Skin epidermis (tissue), 12 donors: ENCODE measurements at regions not wholly inside any gene's neighbourhood (a gene's known extent, or its start where the extent isn't known, plus 50 kb on each side); places are given as distances from the start of the nearest gene placed in this dataset.

Experiments
- H3K27ac ChIP-seq, 21 experiments: fragments of 200-600 bp; sonication (generic) in 11 of 21; one replicate each; pipeline ENCODE4 v1.5.0; 2020; ENCODE audit warnings: mild to moderate bottlenecking in 3 of 21, inconsistent platforms in 2 of 21, moderate library complexity in 2 of 21
- H3K4me3 ChIP-seq, 7 experiments: fragments of 200-600 bp; sonication (generic) in 2 of 7; one replicate each; pipeline ENCODE4 v1.5.0; 2020; ENCODE audit warnings: inconsistent platforms in 2 of 7, mild to moderate bottlenecking in 2 of 7, moderate library complexity in 1 of 7

DNA sequence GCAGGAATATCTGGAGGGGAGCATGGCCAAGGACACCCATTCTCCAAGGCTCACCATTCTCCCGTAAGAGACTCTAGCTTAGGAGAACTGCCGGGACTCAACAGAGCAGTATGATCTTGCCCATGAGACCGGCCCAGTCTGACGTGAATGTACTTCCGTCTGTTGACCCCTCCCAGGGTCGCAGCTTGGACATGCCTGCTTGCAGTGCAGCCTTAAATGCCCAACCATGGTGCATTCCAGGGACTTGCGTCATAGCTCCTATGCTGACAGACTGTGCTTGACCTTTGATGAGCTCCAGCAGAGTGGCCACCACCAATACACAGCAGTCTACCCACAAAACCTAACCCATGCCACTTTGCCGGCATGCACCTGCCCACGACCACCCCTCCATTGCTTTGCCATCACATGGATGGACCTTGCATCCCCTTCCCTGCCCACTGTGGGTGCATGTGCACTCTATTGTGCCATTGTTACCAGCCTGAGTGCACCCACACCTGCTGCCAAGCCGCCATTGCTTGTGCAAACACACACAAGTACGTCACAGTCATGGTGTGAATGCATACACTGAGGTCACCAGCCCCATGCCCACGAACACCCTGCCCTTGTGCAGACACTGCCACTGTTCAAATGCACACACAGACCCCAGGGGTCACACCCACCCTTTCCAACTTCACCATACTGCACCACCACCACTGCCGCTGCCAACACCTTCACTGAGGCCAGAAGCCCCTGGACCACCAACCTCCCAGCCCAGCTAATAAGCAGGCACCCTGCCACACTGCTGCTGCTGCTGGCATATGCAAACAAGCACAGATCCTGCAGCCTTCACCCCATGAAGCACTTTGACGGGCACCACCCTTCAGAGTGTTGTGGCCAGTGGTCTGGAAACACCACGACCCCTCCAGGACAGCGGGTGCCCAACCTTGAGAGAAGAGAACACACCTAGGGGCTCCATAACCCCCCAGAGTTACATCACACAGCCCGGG lies 1141.3 kb downstream of the BRINP3 start:
- Histone ChIP-seq H3K4me3 (no peak overlapping the region), H3K27ac (no peak overlapping the region)

DNA sequence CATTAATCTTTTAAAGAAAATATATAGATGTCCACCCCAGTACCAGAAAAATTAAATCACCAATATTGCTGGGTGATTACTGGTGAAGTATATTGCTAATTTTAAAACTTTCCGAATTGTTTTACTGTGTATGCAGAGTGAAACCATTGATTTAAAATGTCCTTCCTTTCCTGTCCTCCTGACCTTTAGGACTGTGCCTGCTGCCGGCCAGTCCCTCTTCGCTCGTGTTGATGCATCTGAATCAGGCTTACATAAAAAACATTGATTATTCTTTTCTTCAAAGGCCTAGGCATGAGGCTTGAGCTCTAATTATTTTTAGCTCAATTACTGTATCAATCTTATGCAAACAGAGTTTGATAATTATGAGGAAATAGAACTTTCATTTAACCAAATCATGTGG lies 1128.1 kb downstream of the BRINP3 start:
- Histone ChIP-seq H3K4me3 (no peak overlapping the region), H3K27ac (no peak overlapping the region)

DNA sequence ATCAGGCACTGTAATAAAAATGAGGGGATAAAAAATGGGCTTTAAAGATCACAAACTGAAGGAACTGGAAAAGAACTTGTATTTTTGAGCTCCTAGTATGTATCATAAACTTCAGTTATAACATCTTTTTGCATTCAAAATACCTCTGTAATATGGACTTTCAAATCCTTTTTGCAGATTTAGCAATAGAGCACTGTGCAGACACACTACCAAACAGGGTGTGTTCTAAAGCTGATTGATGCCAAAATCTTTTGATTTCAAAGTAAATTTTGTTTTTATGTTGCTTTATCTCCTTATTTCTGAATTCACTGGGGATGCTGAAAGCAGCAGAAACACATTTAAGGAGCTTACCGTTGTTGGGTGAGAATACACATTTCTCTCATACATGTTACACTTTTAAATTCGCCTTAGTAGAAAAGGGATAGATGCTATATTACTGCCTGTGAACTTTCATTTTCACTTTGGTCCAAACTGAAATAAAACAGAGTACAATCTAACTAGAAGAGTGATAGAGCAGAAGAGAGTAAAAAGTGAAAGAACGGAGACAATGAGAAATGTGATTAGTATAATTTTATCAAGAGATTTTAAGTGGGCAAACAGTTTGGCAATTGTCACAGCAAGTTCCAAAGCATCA lies 1126.6 kb downstream of the BRINP3 start:
- no peak overlapping the region for H3K27ac ChIP-seq
- no peak overlapping the region for H3K4me3 ChIP-seq

DNA sequence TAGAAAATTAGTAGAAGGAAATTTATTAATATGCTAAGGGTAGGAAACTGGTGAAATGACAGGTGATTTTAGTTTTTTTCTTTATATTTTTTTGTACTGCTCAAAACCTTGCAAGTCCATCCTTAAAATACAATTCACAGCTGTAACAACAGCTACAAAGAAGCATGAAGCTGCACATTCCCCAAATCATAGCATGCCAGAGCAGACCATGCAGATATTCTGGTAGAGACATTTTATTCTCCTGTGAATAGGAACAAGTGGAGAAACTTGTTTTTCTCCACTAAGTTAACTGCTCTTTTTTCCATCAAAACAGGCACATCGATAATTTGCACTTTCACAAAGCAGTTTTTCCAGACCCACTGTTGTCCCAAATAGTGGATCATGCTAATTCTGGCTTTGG lies 1125.7 kb downstream of the BRINP3 start:
- Histone ChIP-seq H3K27ac (no peak overlapping the region), H3K4me3 (no peak overlapping the region)

DNA sequence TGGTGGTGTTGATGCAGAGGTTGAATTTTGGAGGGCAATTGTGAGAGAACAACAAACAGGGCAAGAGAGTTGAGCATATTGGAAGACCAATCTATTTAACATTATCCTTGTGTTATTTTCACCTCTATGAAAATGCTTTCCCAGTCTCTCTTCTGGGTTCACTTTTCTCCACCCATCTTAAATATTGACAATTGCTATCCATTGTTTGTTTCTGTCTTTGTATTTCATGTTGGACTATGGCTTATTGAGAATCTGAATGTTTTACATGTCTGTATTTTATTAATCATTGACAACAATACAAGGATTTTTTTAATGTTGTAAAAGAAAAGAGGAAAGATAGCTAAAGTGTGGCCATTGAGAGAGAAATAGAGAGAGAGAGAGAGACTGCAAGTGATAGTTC lies 1121.5 kb downstream of the BRINP3 start:
- no peak overlapping the region for H3K4me3 ChIP-seq

DNA sequence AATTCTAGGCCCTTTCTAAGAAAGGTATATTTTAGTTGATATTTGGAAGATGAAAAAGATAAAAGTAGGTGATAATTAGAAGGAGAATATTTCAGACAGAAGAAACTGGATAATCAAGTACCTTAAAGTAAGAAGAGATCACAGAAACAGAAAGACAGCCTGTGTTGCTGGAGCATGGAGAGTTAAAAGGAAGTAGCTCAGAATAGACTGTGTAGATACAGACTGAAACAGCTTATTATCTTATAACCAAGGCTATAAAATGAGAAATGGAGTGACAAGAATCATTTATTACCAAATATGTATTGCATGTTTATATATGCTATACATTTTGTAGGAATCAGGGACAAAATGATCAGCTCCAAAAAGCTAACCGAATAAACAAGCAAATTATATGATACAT lies 1120.3 kb downstream of the BRINP3 start:
- H3K27ac ChIP-seq: no peak overlapping the region
- H3K4me3 ChIP-seq: no peak overlapping the region

More for the DNA sequence above, 1121.5 kb downstream of the BRINP3 start:
- no peak overlapping the region for H3K27ac ChIP-seq

DNA sequence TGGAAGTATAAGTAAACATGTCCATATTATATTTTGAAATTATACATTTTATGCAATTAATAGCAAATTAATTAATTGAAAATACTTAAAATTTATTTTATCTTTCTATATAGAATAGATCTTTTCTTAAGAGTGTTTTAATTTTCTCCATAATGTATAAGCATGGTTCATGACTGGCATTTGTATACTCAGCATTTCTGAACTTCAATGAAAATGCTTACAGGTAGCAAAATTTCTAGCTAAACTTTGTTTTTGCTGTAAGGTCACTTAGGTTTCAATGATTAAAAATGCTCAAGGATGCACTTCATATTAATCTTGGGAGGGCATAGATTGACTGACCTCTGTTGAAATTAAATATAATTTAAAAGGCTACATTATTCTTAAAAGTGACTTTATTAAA lies 1108.1 kb downstream of the BRINP3 start:
- H3K4me3 ChIP-seq: no peak overlapping the region
- no peak overlapping the region for H3K27ac ChIP-seq

DNA sequence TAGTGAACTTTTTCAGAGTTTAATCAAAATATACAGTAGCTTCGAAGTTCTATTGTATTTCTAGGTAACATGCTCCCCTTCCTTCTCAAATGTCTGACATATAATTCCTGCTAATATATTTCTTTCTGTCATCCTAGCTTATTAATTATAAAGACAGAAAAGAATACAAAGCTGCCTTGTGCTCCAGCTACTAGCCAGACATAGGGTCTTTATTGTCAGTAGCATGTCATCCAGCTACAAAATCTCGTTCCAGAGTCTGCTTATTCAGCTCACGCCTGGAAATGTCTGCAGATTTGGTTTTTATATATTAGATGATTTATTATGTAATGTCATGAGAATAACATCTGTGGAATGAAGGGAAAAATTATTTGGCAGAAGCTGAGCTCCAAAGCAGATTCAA lies 1102.8 kb downstream of the BRINP3 start:
- no peak overlapping the region for H3K27ac ChIP-seq
- no peak overlapping the region for H3K4me3 ChIP-seq

DNA sequence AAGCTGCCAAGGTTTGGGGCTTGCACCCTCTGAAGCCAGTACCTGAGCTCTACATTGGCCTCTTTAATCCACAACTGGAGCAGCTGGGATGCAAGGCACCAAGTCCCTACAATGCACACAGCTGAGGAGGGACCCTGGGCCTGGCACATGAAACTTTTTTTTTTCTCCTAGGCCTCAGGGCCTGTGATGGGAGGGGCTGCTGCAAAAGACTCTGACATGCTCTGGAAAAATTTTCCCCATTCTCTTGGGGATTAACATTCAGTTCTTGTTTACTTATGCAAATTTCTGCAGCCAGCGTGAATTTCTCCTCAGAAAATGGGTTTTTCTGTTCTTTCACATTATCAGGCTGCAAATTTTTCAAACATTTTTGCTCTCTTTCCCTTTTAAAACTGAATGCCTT lies 1072.2 kb downstream of the BRINP3 start:
- H3K4me3 ChIP-seq: no peak overlapping the region

DNA sequence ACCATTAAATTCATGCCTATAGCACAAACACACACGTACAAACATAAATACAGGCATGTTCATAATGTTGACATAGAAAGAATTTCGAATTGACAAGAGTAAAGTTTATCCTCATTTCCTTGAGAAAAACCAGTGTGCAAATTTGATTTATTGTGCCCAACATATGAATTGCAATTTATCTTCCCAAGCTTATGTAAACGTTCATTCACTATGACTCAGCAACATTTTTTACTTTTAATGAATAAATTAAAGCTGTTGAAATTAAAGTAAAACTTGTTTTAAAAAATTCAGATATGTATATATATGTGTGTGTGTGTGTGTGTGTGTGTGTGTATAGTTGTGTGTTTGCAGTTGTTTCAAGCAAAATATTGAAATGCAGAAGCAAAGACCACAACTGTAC lies 1067.9 kb downstream of the BRINP3 start:
- Histone ChIP-seq H3K4me3 (no peak overlapping the region), H3K27ac (no peak overlapping the region)

More for the DNA sequence above, 1072.2 kb downstream of the BRINP3 start:
- H3K27ac ChIP-seq: no peak overlapping the region

DNA sequence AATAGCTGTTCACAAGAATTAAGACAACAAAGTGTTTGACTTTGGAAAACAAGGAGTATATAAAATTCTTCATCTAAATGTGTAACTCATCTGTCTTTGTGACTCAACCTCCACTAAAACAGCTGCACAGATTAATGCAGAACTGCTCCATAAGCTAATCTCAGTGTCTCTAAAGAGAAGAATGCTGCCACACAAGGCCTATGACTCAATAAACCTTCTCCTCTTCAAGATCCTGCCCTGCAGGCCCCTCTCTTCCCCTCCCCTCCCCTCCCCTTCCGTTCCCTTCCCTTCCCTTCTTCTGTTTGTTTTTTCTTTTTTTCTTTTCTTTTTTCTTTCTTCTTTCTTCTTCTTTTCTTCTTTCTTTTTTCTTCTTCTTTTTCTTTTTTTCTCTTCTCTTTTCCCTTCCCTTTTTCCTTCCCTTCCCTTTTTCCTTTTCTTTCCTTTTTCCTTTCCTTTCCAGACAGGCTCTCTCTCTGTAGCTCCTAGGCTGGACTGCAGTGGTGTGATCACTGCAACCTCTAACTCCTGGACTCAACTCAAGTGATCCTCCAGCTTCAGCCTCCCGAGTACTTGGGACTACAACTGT lies 1052.8 kb downstream of the BRINP3 start:
- no peak overlapping the region for H3K4me3 ChIP-seq
- H3K27ac ChIP-seq: no peak overlapping the region

DNA sequence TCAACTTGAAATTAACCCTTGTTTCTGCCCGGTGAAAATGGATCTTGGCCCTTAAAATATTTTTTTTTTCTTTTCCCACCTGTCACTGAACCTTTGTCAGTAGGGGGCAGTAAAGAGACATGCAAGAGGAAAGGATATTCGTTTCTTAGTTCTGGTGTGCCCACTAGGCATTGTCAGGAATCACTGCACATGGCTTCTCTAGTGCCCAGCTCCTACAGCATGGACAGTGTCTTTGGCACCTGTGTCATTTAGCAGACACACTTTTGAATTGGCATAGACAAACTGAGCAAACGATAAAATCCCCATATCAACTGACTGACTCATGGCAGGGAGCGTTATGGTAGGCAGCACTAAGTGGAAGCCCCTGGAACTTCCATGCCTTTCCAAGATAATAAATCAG lies 1048.1 kb downstream of the BRINP3 start:
- no peak overlapping the region for H3K4me3 ChIP-seq

DNA sequence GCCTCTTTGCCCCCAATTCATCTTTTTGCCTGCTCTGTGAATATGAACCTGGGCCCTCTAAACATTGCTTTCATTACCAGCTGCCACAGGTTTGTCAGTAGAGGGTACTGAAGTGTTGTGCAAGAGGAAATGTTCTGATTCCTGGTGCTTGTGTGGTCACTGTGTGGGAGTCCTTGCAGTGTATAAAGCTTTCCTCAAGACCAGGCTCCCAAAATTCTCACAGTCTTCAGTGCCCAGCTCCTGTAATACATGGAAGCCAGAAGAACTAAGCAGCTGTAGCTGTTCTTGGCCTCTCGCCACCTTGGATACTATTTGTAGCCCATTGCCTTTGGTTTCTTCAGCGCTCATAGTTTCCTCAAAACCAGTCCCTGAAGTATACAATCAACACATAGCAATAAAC lies 1046.2 kb downstream of the BRINP3 start:
- Histone ChIP-seq H3K4me3 (no peak overlapping the region), H3K27ac (no peak overlapping the region)

More for the DNA sequence above, 1048.1 kb downstream of the BRINP3 start:
- no peak overlapping the region for H3K27ac ChIP-seq

DNA sequence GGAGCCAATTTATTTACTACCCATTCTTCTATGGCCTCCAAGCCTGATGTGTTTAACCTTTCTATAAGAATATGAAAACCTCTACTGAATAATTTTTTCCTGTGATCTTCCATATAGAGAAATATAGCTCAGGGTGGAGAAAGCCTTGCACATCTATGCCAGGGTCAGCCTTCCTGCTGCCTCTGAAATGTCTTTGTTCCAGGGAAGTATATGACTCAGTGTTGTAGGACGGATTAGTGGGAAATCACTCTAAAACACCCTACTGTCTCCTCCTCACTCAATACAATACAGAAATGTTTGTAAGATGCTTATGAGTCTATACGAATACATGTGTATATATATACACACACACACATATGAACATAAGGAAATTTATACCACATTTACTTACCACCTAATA lies 1044.9 kb downstream of the BRINP3 start:
- no peak overlapping the region for H3K27ac ChIP-seq
- H3K4me3 ChIP-seq: no peak overlapping the region

DNA sequence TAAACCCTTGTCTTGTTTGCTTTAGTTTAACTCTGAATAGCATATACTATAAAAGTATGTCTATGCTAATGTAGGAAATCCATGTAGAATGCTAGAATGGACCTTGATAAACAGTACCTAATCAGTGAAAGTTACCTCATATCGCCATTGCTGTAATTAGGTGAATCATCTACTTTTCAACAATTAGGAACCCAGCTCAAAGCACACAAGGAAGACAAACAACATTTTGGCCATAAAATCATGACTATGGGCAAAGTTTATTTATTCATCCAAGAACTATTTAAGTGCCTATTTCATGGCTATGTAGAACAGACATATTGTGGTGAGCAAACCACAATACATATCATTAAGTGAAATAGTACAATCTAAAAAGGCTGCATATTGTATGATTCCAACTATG lies 1043.2 kb downstream of the BRINP3 start:
- H3K4me3 ChIP-seq: no peak overlapping the region
- no peak overlapping the region for H3K27ac ChIP-seq

DNA sequence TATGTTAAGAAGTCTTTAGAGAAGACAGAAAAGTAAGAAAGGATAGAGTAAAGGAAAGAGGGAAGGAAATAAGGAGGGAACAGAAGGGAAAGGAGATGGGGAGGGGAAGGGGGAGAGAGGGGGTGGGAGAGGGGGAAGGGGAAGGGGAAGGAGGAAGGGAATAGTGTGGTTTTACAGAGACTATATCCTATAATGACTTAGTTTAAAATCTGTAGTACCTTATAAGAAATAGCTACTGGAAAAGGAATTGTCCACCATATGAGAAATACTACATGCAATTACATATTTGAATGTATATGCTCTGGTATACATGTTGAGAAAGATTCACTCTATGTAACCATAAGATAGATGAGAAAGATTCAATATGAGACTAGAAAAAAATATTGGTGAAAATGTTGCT lies 1042.3 kb downstream of the BRINP3 start:
- no peak overlapping the region for H3K27ac ChIP-seq
- no peak overlapping the region for H3K4me3 ChIP-seq

DNA sequence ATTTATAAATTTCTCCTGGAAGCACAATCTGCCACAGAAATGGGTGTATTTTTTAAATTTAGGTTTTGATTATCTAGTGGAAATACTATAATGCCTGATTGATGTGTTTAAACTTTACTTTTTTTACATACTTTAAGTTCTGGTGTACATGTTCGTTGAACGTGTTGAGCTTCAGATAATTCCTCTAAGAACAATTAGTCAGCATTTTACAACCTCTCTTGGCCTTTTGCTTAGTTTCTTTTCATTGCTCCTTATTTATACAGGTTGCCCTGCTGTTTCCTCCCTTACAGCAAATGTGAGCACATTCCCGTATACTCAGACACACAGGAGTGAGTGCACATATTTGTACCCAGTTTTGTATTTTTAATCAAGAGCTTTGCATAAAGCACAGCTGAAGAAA lies 1038.9 kb downstream of the BRINP3 start:
- Histone ChIP-seq H3K27ac (no peak overlapping the region), H3K4me3 (no peak overlapping the region)

DNA sequence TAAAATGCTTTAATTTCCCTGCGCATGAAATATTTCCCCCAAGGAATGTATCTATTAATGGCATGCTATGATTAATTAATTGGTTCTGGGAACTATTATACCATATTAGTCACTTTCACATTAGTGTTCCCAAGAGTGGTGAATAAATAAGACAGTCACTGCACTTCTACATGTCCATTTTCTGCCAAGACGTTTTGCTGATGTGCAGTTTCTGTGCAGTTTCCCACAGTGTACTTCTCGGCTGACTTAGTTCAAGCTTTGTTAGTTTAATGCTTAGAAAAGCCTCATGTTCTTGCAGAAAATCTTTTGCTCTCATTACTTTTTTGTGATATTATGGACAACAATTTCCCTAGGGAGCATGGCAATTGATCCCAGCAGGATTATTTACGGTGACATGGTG lies 1014.5 kb downstream of the BRINP3 start:
- no peak overlapping the region for H3K4me3 ChIP-seq

DNA sequence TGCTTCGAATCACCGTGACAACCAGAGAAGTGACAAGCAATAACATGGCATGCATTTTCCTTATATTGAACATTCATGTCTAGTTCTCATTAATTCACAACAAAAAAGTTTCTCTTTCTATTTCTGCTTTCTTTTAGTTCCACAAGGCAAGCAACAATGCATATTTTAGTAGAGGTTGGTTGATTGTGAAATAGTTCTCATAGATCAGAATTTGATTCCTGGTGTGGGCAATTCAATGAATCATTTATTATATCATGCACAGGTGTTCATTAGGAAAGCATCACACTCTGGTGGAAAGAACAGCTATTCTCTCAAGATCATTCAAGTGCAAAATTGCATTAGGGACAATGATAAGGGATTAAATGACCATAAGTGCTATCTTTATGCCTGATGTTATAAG lies 980.9 kb downstream of the BRINP3 start:
- Histone ChIP-seq H3K27ac (no peak overlapping the region), H3K4me3 (no peak overlapping the region)

More for the DNA sequence above, 1014.5 kb downstream of the BRINP3 start:
- H3K27ac ChIP-seq: no peak overlapping the region

DNA sequence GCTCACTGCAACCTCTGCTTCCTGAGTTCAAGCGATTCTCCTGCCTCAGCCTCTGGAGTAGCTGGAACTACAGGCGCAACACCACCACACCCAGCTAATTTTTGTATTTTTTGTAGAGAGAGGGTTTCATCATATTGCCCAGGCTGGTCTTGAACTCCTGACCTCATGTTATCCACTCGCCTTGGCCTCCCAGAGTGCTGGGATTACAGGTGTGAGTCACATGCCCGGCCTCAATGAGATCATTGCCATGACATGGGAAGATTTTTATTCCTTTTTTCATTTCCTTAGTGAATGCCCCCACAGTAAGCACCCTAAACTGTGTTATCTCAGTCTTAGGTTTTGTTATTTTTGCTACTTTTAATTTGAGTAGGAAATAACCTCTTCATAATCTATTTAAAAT lies 977.9 kb downstream of the BRINP3 start:
- no peak overlapping the region for H3K27ac ChIP-seq
- H3K4me3 ChIP-seq: no peak overlapping the region

DNA sequence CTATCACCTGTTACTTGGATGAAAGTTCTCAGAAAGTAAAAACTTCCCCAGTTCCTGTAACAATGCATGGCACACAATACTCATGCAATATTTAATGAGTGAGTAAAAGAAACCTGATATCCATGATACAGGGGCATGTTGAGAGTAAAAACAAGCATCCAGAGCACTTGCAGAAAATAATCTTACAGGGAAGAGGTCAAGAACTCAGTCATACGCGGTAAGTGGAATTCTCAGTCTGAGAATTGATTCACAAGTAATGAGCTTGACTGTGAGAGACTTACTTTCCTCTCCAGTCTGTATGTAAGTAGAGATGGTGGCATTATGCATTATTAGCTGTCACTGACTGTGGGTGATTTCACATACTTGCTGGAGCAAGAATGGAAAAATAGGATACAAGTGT lies 976.9 kb downstream of the BRINP3 start:
- H3K4me3 ChIP-seq: no peak overlapping the region
- H3K27ac ChIP-seq: no peak overlapping the region
